ENCODE measurements at regions not wholly inside any gene's neighbourhood (a gene's known extent, or its start where the extent isn't known, plus 50 kb on each side); places are given as distances from the start of the nearest gene placed in this dataset.

GRCh38 chr1:78223417-78224215 lies 177.8 kb downstream of the GIPC2 start:
- Histone ChIP-seq H2AFZ (no peak overlapping the region), H3K36me3 (ENCODE audit: low read depth) (no peaks in the 10 kb centered on the region), H3K27ac (no peak overlapping the region), H3K9me2 (ENCODE audit: insufficient read depth) (no peaks in the 10 kb centered on the region), H4K20me1 (ENCODE audit: insufficient read depth) (no peaks in the 10 kb centered on the region), H3K4me3 (no peak overlapping the region), H3K27me3 (ENCODE audit: insufficient read depth, low read depth) (no peaks in the 10 kb centered on the region), H3F3A (ENCODE audit: insufficient read depth, low read depth) (no peaks in the 10 kb centered on the region), H3K79me2 (ENCODE audit: low read depth) (no peaks in the 10 kb centered on the region), H3K4me1 (replicated peaks; ENCODE audit: insufficient read depth) (no peaks in the 10 kb centered on the region), H3K4me2 (no peak overlapping the region), H3K9me3 (ENCODE audit: insufficient read depth, low read depth) (peaks cover 6% of the 10 kb centered on the region)
- TF ChIP-seq, protein P1, sequence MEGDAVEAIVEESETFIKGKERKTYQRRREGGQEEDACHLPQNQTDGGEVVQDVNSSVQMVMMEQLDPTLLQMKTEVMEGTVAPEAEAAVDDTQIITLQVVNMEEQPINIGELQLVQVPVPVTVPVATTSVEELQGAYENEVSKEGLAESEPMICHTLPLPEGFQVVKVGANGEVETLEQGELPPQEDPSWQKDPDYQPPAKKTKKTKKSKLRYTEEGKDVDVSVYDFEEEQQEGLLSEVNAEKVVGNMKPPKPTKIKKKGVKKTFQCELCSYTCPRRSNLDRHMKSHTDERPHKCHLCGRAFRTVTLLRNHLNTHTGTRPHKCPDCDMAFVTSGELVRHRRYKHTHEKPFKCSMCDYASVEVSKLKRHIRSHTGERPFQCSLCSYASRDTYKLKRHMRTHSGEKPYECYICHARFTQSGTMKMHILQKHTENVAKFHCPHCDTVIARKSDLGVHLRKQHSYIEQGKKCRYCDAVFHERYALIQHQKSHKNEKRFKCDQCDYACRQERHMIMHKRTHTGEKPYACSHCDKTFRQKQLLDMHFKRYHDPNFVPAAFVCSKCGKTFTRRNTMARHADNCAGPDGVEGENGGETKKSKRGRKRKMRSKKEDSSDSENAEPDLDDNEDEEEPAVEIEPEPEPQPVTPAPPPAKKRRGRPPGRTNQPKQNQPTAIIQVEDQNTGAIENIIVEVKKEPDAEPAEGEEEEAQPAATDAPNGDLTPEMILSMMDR (conservative IDR thresholded peaks at IDR 0.05): no peak
- TF ChIP-seq EZH2 (IDR thresholded peaks at IDR 0.05; ENCODE audit: low read depth): no peak
- CTCF ChIA-PET: no interaction called here
- DNase-seq: no peak
- POLR2A ChIA-PET (ENCODE audit: unreplicated experiment): no interaction called here
- BruUV-seq (replicated peaks): no TSS peak
- intact Hi-C loops (cut with micrococcal nuclease; ENCODE audit: unreplicated experiment): no loop called here

- no peaks in the 10 kb centered on the region for H3K27me3 ChIP-seq (ENCODE audit: insufficient read depth, low read depth)
- 0 out of 2 replicates have a peak, but pooled peaks cover 5% of the 10 kb centered on the region for H3F3A ChIP-seq (ENCODE audit: insufficient read depth, low read depth)
- H3K36me3 ChIP-seq (ENCODE audit: low read depth): no peaks in the 10 kb centered on the region
- DNase-seq: no peak
- peaks cover 6% of the 10 kb centered on the region for H3K4me1 ChIP-seq (replicated peaks; ENCODE audit: insufficient read depth)
- no peak overlapping the region for H3K4me3 ChIP-seq
- ChIA-PET POLR2A (ENCODE audit: unreplicated experiment) (no interaction called here), CTCF (no interaction called here)
- H3K4me2 ChIP-seq: no peak overlapping the region
- no peaks in the 10 kb centered on the region for H3K9me2 ChIP-seq (ENCODE audit: insufficient read depth)
- no peaks in the 10 kb centered on the region for H3K79me2 ChIP-seq (ENCODE audit: low read depth)
- TF ChIP-seq EZH2 (IDR thresholded peaks at IDR 0.05; ENCODE audit: low read depth): no peak
- TF ChIP-seq, protein P1 (conservative IDR thresholded peaks at IDR 0.05): no peak
- H3K27ac ChIP-seq: no peak overlapping the region
- H2AFZ ChIP-seq: no peak overlapping the region
- H4K20me1 ChIP-seq (ENCODE audit: insufficient read depth): no peaks in the 10 kb centered on the region
- intact Hi-C loops (cut with micrococcal nuclease; ENCODE audit: unreplicated experiment): no loop called here
- H3K9me3 ChIP-seq (ENCODE audit: insufficient read depth, low read depth): peaks cover 10% of the 10 kb centered on the region
- no TSS peak for BruUV-seq (replicated peaks)
Measured at GRCh38 chr1:78224246-78224785, 178.6 kb downstream of the GIPC2 start.

GRCh38 chr1:78224861-78225552 lies 179.2 kb downstream of the GIPC2 start:
- TF ChIP-seq EZH2 (IDR thresholded peaks at IDR 0.05; ENCODE audit: low read depth): no peak
- TF ChIP-seq, protein P1 (conservative IDR thresholded peaks at IDR 0.05): no peak
- H3K4me2 ChIP-seq: no peak overlapping the region
- no peak overlapping the region for H3K4me3 ChIP-seq
- no peak overlapping the region for H2AFZ ChIP-seq
- H3K36me3 ChIP-seq (ENCODE audit: low read depth): no peaks in the 10 kb centered on the region
- H3K9me3 ChIP-seq (ENCODE audit: insufficient read depth, low read depth): peaks cover 16% of the 10 kb centered on the region
- H4K20me1 ChIP-seq (ENCODE audit: insufficient read depth): no peaks in the 10 kb centered on the region
- intact Hi-C loops (cut with micrococcal nuclease; ENCODE audit: unreplicated experiment): no loop called here
- no TSS peak for BruUV-seq (replicated peaks)
- peaks cover 11% of the 10 kb centered on the region; the same call in 1 of the 2 replicates for H3F3A ChIP-seq (ENCODE audit: insufficient read depth, low read depth)
- POLR2A ChIA-PET (ENCODE audit: unreplicated experiment): interaction anchor here (0.6 kb wide), 1 partner anchor 85 kb away, joined by 5 read pairs; no protein-coding TSS in a partner anchor
- H3K4me1 ChIP-seq (replicated peaks; ENCODE audit: insufficient read depth): peaks cover 13% of the 10 kb centered on the region
- CTCF ChIA-PET: no interaction called here
- H3K9me2 ChIP-seq (ENCODE audit: insufficient read depth): no peaks in the 10 kb centered on the region
- DNase-seq: no peak
- H3K79me2 ChIP-seq (ENCODE audit: low read depth): no peaks in the 10 kb centered on the region
- no peak overlapping the region for H3K27ac ChIP-seq
- H3K27me3 ChIP-seq (ENCODE audit: insufficient read depth, low read depth): no peaks in the 10 kb centered on the region

All from PC-9 (cell line).